Renal pelvis (tissue), 1 donor: ENCODE measurements at regions not wholly inside any gene's neighbourhood (a gene's known extent, or its start where the extent isn't known, plus 50 kb on each side); places are given as distances from the start of the nearest gene placed in this dataset.
A peak's percentile ranks its signal among the peaks of the same experiment; 100 is the strongest.

Experiments
- DNase-seq: peaks from one replicate; pipeline ENCODE4 v3.0.0-alpha.2; 2013

DNA sequence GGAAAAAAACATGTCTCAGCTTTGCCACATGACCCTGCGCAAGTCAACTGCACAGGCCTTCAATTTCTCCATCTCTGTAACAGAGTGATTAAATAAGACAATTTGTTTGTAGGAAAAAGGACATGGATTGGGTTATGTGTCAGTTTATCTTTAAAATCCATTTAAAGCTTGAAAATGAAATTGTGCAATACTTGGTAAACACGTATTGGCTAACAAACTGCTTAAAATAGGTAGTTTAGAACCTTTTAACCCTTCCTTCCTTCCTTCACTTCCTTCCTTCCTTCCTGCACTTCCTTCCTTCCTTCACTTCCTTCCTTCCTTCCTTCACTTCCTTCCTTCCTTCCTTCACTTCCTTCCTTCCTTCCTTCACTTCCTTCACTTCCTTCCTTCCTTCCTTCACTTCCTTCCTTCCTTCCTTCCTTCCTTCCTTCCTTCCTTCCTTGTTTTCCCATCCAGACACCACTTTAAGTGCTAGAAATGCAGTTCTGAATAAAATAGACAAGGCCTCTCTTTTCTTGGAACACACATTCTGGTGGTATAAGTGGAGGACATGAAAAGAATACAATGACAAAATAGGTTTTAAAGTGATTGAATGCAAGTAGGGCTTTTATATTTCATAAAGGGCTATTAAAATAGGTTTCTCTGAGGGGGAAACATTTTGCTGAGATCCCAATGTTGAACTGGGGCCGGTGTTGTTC is 130.2 kb upstream of the TP63 start:
- no peak for DNase-seq

DNA sequence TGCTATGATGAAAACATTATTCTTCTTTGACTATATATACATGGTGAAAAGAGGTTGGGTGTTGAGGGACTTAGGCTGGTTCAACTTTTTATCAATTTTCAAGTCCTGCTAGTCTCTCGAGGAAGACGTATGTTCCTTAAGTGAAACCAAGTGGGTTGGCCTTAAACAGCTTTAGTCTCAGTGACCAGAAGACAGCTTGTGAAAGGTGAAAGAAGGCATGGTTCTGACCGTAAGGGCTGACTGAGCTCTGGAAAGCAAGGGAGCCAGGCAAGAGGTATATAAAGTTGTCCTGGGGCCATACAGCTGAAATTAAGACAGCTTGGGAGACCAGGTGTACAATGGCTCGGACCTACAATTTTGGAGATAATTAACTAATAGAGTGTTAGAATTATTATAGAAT is 128.9 kb upstream of the TP63 start:
- no peak for DNase-seq

DNA sequence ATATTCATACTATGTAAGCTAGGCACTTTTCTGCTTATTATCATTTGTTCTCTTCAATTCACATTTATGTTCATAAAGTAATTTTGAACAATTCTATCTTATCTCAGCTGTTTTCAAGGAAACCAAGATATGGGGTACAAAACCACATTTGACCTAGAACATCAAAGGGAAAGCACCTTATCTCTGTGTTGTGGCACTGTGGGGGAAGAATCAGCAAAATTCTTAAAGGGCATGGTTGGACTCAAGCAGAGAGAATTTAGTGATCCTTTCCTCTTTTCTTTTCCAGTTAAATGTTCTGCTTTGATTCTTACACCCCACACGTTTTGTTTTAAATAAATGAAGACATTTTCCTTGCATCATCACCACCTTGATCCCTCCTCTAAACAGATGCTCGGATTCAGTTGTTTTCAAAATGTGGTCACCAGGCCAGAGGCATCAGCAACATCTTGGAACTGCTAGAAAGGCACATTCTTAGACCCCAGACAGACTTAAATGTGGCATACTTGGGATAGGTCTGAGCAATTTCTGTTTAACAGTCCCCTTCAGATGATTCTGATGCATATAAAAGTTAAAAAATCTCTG is 128.4 kb upstream of the TP63 start:
- no peak for DNase-seq

DNA sequence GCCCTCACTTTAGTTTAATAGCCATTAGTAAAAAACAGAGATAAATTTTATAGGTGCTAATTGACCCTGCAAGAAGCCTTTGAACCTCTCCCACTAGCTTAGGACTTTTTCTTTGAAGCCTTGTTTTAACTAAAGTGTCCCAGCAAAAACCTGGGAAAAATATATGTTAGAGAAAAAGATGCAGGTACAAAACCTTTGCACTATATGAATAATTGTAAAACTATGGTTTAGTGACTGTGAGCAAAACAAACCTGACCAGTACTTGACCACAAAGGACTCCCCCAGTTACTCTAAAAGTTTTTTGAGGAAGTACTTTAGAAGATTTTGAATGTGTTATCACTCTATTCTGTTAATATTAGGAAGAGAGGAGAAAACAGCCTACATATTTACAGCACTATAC is 123.3 kb upstream of the TP63 start:
- no peak for DNase-seq

DNA sequence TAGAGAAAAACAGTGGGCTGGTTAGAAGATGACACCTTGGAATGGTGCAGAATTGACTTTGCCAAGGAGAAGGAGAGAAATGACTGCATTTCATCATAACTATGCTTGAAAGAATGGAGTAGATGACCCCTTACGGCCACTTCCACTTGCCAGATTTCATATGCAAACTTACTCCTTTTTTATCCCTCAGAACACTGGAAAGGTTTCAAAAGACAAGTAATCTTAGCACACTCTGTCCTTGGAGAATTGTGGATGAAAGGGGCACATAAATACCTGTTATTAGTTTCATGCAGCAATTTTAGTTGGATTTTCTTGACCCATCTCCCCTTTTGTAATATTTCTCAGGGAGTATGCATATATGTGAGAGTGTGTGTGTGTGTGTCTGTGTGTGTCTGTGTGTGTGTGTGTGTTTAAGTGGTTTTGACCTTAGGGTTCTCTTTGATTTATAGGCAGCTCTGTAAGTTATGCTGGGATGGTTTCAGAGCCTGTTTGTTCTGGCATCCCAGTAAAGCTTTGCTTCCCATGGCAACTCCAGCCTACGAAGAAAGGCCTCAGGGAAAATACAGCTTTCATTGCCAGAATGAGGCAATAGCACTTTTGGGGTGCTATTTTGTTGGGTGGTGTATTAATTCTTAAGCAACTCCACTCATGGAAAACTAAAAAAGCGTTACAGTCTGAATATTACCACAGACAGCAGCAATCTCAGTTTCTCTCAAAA is 122.2 kb upstream of the TP63 start:
- peak; percentile 67 for DNase-seq

DNA sequence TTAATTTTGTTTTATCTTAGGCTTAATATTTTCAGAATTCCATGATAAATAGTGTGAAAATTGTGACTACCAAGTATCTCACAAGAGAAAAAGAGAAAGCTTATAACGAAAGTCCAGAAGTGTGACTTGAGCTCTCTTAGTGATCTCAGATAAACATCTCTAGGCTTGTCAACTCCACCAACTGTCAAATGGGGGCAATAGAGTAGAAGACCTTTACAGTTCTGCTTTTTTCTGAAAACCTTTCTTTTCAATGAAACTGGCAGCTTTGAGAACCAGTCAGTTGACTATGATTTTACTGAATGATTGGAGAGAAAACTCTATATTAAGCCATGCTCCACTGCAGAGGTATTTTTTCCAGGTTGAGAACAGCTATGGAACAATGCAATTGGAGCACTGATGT is 119.2 kb upstream of the TP63 start:
- DNase-seq = no peak

DNA sequence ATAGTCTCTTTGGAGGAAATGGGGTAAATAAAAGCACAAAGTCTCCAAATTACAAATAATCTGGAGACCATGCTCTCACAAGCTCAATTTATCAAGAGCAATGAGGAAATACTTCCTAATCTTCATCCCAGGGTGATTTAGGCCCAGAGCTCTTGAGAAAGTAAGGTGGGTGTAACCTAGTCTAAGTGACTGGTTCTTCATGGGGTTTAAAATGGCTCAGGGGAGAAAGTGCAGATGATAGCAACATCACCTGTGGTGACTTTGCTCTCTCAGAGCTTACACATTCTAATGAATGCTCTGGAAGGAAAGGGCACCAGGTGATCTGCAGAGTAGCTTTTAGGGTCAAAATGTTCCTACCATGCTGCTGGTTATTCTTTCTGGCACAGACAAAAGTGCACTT is 118.4 kb upstream of the TP63 start:
- DNase-seq = no peak

DNA sequence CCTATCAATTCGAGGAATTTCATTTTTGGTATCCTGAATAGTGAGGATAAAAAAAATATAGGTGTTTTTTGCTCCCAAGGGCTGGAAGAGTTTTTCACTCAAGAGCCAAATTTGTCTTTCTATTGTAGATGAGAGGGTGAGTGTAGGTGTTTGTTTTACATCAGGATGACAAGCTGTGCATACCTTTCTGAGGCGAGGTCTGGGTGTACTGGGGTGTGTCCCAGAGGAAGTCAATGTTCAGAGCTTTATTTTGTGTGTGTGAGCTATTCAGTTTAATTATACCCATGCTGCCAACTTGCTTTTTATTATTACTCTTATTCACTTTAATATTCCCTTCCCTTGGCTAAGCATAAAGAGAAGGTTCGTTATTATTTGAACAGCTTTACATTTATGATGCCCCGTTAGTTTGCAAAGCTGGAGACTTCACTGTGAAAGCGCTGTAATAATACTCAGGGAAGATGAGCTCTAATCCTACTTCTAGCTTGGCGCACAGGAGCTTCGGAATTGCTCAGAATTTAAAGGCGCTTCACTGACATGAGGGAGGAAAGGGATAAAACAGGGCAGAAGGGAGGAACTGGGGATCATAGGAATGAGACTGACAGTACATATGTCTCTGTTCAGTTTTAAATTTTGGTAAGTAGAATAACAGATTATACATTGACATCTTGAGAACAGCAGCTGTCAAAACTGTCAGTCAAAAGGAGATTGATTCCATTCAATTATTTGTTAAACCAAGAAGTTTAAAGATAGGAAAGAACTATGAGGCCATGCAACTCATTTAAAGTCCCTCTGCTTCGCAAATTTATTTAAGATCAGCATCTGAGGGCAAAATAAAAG is 117.7 kb upstream of the TP63 start:
- no peak for DNase-seq

DNA sequence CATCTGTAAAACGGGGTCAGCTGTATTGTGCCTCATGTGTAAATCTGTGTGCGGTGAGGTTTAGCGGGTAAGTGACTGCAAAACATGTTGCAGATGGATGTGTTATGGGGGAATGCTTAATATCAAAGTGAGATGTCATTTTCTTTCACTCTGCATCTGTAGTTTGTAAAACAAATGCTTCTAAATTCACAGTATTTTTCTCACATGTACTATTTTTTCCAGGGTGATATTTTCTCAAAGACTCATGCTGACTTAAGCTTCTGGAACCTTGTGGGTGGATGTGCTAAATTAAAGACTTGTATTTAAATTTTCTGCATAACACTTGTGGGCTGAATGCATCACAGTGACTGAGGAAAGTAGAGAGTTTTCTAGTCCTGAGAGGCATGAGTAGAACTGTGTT is 115.2 kb upstream of the TP63 start:
- no peak for DNase-seq

DNA sequence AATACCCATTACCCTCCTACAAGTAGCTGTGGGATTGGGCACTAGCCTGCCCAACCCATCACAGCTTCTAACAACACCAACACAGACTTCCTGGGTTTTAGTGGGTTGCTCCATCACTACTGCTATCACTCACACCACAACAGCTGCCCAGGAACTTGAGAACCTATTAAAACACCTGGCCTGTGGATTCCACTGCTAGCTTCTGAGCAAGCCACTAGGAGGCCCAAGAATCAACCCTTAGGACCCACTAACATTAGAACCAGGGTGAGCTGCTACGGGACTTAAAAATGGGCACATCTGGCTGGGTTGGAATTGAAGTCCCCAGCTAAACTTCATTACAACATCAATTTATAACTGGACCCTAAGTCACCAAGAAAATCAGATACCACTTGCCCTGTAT is 113.2 kb upstream of the TP63 start:
- DNase-seq = no peak

DNA sequence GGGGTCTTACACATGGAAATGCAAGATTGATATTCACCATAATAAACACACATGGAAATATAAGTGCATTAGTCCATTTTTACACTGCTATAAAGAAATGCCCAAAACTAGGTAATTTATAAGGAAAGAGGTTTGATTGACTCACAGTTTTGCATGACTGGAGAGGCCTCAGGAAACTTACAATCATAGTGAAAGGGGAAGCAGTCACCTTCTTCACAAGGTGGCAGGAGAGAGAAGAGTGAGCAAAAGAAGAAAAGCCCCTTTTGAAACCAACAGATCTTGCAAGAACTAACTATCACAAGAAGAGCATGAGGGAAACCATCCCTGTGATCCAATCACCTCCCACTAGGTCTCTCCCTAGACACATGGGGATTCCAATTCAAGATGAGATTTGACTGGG is 111.7 kb upstream of the TP63 start:
- DNase-seq = no peak

DNA sequence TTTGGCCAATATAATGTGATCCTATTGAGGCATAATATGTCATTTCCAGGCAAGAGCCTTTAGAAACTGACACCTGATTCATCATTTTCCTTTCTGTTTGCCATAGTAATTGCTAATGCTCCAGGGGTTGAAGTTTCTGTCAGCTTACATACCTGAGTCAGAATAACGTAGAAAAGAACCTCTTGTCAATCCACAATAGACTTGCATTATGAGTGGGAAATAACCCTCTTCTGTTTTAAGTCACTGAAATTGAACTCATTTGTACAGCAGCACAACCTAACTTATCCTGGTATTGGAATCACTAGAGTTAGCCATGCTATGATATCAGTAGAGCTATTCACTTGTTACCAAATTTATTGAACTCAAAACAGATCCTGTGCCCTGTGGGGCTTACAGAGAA is 101.7 kb upstream of the TP63 start:
- DNase-seq = no peak

DNA sequence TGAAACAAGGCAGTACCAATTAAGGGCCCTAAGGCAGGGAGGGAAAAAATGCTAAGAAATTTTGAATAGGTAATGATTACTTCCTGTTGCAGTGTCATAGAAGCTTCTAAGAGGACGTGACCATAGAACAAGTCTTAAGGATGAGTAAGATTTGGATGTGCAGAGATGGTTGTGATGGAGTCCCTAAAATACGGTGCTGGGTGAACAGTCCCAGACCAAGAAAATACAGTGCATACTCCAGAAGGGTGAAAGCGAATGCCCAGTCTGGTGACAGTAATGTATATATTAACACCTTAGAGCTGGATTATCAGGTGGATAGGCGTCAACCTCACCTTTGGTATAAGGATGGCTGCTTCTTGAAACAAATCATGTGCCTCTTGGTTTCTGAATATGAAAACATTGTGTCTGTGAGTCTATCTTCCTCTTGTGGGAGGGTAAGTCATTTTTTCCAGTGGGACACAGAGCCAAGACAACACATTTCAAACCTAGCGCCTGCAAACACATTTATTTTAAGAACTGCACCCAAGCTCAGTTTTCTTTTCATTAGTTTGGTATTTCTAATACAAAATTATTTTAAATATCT is 101.2 kb upstream of the TP63 start:
- no peak for DNase-seq

DNA sequence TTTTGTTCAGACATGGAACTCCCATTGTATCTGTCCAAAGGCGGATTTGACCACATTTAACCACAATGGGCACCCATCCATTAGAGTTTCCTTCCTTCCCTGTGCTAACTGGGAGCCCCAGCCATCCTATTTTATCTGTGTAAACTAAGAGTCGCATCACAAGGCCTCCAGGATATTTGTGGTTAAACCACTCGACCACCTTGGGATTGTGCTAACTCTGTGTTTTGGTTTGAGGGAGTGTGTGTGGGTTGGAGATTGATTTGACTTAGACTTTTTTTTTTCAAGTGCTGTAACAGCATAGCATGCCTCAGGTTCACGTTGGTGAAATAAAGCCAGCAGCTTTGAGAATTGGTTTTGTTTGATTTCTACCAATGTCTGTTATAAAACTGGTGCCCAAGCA is 100.4 kb upstream of the TP63 start:
- no peak for DNase-seq

DNA sequence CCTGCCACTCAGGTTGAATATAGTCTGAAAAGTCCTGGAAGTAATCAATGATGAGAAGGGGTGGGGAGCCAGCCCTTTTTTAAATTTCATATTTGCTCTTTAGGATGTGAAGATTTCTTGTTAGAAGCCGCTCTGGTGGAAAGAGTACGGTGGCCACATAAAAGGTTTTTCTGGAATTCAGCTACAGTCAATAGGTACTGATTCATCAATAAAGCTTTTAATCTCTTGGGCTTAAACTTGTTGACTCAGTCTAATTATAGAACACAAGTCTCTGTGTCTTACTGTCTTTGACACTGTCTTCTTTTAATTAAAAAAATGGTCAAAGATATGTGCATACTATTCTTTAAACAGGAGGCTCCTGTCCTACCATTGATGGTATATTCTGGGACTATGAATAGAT is 99.9 kb upstream of the TP63 start:
- no peak for DNase-seq

DNA sequence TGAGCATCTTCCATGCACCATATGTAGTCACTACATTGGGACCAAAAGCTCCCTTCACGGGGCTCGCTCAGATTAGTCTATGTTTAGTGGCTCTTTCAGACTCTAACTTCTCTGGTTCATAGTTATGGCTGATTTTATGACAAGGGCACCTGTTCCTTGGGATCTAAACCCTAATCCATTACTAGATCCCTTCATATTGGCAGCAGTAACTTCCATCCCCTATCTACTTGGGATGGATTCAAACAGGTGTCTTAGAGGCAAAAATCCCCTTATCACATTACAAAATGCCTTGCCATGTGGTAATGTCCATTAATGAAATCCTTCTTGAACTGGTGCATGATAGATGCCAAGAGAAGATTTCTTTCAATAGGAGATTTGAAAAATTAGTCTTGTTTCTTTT is 96.7 kb upstream of the TP63 start:
- no peak for DNase-seq

DNA sequence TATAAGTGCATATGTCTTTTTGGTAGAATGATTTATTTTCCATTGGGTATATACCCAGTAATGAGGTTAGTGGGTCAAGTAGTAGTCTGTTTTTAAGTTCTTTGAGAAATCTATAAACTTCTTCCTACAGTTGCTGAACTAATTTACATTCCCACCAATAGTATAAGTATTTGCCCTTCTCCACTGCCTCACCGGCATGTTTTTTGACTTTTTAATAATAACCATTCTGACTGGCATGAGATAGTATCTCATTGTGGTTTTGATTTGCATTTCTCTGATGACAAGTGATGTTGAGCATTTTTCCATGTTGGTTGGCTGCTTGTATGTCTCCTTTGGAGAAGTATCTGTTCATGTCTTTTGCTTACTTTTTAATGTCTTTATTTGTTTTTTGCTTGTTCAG is 94.1 kb upstream of the TP63 start:
- DNase-seq = no peak

DNA sequence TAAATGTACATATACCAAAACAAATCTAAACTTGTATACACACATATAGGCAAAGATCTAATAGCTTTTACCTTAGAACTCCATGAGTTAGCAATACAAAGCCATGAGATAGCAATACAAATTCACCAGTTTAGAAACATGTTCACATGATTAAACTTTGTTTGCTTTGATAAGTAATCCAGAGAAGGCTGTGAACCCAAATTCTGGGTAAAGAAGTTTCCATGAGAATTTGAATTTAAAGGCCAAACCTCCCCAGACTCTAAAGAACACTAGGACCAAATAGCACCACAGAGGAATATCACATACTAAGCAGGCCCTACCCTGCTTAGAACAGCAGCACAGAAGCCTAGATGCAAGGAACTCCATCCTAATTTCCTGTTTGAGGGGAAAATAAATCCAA is 83.7 kb upstream of the TP63 start:
- DNase-seq = no peak

DNA sequence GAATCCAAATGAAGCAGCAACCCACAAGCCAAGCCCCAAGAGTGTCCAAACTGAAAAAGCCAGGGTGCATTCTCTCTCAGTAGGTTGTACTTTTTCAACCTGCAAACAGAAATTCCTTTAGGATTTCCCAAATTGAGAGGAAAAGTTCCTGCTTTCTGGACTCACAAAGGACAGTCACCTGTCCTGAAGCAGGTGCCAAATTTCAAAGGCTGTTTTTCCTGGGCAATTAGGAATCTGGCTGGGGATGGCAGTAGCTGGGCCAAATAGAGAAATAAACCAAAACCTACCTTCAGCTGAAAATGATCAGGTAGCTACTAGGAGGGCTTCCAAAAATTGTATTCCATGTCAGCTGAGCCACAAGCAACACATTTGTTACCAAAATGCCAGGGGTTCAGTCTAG is 83.1 kb upstream of the TP63 start:
- DNase-seq = no peak

DNA sequence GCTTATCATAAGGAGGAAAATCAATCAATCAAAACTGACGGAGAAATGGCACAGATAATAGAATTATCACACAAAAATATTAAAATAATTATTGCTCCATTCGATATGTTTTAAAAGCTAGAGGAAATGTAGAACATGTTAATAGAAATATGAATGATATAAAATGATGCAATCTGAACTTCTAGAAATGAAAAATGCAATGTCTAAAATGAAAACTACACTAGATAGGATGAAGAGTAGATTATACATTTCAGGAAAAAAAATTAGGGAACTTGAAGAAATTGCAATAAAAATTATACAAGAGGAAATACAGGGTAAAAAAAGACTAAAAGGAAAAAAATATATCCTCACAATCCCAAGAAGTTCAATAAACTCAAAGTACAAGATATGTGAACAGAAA is 80.2 kb upstream of the TP63 start:
- no peak for DNase-seq

DNA sequence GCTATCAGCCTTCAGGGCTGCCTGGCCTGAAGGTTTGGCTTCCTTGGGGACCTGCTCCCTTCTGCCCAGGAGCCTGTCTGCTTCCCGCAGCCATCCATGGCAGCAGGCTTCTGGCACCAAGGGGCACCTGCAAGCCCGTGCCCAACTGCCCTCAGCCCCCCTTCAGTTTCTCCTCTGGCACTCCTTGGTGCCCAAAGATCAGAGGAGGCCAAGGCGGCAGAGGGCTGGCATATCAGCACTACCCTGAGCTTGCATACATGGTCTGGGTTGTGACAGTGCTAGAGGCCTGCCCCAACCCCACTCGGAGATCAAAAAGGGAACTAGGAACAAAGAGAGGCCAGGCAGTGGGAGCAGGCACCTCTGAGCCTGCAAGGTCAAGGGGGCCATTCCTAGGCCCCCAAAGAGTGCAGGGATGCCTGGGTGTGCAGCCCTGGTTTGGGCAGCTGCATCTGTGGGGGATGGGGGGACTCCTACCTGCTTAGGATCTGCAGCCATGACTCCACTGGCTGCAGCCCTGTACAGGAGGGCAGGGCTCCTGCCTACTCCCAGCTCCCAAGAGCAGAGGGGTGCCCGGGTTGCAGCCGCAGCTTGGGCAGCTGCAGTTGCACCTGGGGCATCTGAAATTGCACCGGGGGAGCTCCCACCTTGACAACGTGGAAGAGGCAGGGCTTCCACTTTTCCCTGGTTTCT is 76.2 kb upstream of the TP63 start:
- no peak for DNase-seq

DNA sequence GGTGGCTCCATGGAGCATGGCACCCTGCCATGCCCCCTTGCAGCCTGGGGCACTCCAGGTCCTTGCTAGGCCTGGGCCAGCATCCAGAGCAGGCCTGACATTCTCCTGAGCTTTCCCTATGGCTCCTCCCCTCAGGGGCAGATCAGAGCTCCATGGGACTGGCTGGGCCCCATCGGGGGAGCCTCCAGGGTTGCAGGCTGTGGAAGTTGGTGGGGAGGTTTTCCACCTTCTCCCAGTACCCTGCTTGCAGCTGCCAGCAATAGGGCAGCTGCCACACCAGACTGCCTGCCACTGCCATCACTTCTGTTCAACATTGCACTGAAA is 75.7 kb upstream of the TP63 start:
- no peak for DNase-seq
